NCI-H1436 treated with DMSO at 0.1 percent for 48 hours (cell line): ENCODE measurements at regions not wholly inside any gene's neighbourhood (a gene's known extent, or its start where the extent isn't known, plus 50 kb on each side); places are given as distances from the start of the nearest gene placed in this dataset.
"Not testable (repeated sequence)": the region's sequence is repeated elsewhere in the genome, so short reads cannot be mapped to it uniquely, and the experiment has no call there.

Experiments used
- DNase-seq: peaks from one replicate; lab custom pipeline; 2025; lab: John Stamatoyannopoulos, UW

GRCh38 chr1:178572604-178573003, 59.7 kb downstream of the TEX35 start:
- DNase-seq: no peak

DNA sequence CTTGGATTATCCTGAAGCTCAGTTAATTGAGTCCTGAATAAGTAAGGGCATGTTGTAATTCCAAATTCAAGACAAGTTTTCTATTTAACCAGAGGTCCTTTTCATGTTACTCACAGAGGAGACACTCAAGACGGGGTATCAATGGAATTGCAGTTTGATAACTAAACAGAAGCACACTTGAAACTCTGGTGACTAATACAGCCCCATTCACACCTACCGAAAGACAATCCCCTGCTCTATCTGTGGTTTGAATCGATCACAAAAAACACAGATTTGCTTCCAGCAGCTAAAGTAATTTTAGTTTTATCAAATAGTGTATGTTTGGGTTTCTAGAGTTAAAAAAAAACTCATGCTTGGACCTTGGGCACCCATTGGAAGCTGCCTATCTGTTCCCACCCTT, 60.4 kb downstream of the TEX35 start:
- no peak for DNase-seq

DNA sequence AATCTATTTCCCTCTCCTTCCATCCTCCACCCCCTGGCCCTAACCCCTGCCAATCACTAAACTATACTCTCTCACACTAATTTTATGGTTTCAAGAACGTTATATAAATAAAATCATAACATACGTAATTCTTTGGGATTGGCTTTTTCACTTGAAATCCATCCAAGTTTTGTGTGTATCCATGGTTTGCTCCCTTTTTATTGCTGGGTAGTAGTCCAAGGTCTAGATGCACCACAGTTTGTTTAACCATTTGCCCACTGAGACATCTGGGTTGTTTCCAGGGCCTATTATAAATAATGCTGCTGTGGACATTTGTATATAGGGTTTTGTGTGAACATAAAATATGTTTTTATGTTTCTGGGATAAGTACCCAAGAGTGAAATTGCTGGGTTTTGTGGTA, 61.4 kb downstream of the TEX35 start:
- no peak for DNase-seq

- no peak for DNase-seq
Observed at GRCh38 chr1:178575611-178576361, 62.9 kb downstream of the TEX35 start.

DNA sequence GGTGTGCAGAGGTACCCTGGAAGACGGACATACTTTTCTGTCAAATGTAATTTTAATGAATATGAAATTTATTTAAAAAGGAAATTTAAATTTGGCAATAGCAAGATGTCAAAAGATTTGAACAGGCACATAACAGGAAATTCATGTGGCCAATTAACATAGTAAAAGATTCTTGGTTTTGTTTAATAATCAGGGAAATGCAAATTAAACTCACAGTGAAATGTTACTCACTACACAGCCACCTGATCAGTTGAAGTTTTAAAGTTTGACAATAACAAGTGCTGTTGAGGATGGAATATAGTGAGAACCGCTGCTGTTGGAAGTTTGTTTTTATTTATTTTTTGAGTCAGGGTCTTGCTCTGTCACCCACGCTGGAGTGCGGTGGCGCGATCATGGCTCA, 63.9 kb downstream of the TEX35 start:
- no peak for DNase-seq

GRCh38 chr1:178577882-178578281, 65.0 kb downstream of the TEX35 start:
- no peak for DNase-seq

GRCh38 chr1:178578541-178578940, 65.6 kb downstream of the TEX35 start:
- no peak for DNase-seq

GRCh38 chr1:178579095-178579494, 66.2 kb downstream of the TEX35 start:
- DNase-seq: no peak

DNA sequence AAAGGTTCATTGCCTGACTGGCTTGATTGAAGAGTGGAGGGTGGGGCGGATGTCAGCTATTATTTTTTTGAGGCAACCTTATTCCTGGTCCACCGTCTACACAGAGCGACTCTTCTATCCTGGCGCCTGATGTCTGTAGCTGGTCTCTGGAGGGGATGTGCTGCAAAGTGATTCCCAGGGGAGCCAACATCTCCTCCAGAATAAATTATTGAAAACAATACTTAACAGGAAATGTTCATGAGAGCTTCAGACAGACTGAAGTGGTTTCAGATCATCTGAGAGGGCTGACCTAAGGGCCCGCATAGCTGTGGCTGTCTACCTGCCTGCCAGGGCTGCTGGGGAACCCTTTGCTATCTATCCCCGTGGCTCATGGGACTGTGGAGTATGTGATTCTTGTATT, 66.7 kb downstream of the TEX35 start:
- DNase-seq: peak; percentile 22

GRCh38 chr1:178580096-178580495, 67.2 kb downstream of the TEX35 start:
- no peak for DNase-seq

GRCh38 chr1:178580876-178581275, 68.0 kb downstream of the TEX35 start:
- no peak for DNase-seq

- DNase-seq: no peak
Observed at GRCh38 chr1:178581351-178582303, 68.7 kb downstream of the TEX35 start.

- no peak for DNase-seq
Observed at GRCh38 chr1:178587096-178587495, 74.2 kb downstream of the TEX35 start.

DNA sequence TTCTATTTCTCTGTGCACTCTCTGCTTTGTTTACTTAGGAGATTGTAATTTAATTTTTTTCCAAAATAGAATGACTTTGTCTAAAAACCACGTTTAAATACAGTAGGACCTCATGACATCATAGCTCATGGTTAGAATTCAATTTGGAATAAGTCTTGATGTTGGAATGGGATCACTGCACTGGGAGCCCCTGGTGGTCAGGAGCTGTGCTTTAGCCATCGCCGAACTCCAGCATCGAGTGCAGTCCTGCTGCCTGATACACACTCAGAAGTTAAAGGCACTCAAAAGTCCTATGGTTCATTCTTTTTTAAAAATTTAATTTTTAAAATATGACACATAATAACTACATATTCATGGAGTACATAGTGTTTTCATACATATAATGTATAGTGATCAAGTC, 75.1 kb downstream of the TEX35 start:
- no peak for DNase-seq

- not testable (repeated sequence) for DNase-seq
Observed at GRCh38 chr1:178589042-178589441, 76.1 kb downstream of the TEX35 start.

GRCh38 chr1:178591811-178592210, 78.9 kb downstream of the TEX35 start:
- DNase-seq: not testable (repeated sequence)

- no peak for DNase-seq
Observed at GRCh38 chr1:178593515-178593914, 80.6 kb downstream of the TEX35 start.

GRCh38 chr1:178594133-178594532, 81.2 kb downstream of the TEX35 start:
- DNase-seq: no peak

GRCh38 chr1:178595491-178595890, 82.6 kb downstream of the TEX35 start:
- no peak for DNase-seq

DNA sequence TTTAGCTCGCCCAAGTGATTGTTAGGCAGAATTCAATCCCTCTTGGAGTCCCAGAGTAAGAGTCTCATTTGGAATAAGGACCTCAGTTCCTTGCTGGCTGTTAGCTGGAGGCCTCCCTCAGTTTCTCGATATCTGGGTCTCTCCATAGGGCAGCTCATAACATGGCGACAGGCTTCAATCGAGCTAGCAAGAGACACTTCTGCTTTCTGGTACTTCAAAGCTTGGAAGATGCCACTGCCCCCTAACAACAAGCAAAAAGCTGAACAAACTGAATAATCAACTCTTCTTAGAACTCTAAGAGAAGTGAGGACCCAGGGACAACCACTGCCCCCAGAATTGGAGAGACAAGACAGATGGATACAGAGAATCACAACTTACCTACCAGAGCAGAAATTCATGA, 86.2 kb downstream of the TEX35 start:
- DNase-seq: no peak

GRCh38 chr1:178599745-178600144, 86.8 kb downstream of the TEX35 start:
- no peak for DNase-seq

- no peak for DNase-seq
Observed at GRCh38 chr1:178603926-178604325, 91.0 kb downstream of the TEX35 start.

- DNase-seq: no peak
Observed at GRCh38 chr1:178606839-178607238, 93.9 kb downstream of the TEX35 start.
